Hematopoietic multipotent progenitor cell (in vitro differentiated cells): ENCODE measurements at regions not wholly inside any gene's neighbourhood (a gene's known extent, or its start where the extent isn't known, plus 50 kb on each side); places are given as distances from the start of the nearest gene placed in this dataset.
"Not testable (repeated sequence)": the region's sequence is repeated elsewhere in the genome, so short reads cannot be mapped to it uniquely, and the experiment has no call there.

ENCODE experiments used
- DNase-seq, 3 donors: peaks; one replicate each; pipeline ENCODE4 v3.0.0-alpha.2; 2011 to 2015; ENCODE audit warnings: low read depth in 2 of 3, low spot score in 2 of 3

- no peak for DNase-seq
These were observed 338.0 kb downstream of the TEX29 start for GRCh38 chr13:111658145-111659100.

- no peak for DNase-seq
These were observed 338.9 kb downstream of the TEX29 start for GRCh38 chr13:111659219-111659775.

- DNase-seq = no peak
These were observed 339.4 kb downstream of the TEX29 start for GRCh38 chr13:111659842-111660241.

- DNase-seq = no peak
These were observed 340.6 kb downstream of the TEX29 start for GRCh38 chr13:111661052-111661451.

- DNase-seq = no peak
These were observed 341.3 kb downstream of the TEX29 start for GRCh38 chr13:111661776-111662175.

DNA sequence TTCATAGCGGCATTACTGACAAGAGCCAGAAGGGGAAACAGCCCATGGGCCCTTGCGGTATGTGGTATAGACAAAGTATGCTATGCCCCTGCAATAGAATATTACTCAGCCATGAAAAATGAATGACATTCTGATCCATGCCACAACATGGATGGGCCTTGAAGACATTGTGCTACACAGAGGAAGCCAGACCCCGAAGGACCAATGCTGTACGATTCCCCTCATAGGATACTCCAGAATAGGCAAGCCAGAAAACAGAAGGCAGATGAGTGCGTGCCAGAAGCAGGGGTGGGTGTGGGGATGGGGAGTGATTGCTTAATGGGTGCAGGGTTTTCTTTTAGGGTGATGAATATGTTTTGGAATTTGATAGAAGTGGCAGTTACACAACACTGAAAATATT, 342.0 kb downstream of the TEX29 start:
- DNase-seq = no peak

GRCh38 chr13:111662895-111663294, 342.5 kb downstream of the TEX29 start:
- no peak for DNase-seq

GRCh38 chr13:111663505-111663904, 343.1 kb downstream of the TEX29 start:
- DNase-seq = no peak

GRCh38 chr13:111663953-111664421, 343.5 kb downstream of the TEX29 start:
- no peak for DNase-seq

- no peak for DNase-seq
These were observed 344.3 kb downstream of the TEX29 start for GRCh38 chr13:111664696-111665095.

DNA sequence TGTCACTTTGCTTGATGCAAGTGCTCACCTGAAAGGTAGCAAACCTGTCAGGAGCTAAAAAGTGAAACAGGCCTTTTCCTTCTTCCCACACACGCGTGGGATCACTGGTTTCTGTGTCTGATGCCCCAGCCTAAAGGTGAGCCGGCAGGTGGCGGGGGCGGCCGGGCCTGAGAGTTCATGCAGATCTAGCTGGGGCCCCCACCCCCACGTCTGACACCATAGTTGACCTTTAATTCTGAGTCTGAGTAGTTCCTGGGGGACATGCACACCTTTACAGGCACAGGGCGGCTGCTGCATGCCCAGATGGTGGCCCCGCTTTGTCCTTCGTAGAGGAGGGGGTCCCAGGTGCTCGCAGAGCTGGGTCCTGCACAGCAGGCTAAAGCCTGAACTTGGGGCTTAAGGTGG, 345.3 kb downstream of the TEX29 start:
- no peak for DNase-seq

GRCh38 chr13:111666164-111666776, 345.8 kb downstream of the TEX29 start:
- no peak for DNase-seq

GRCh38 chr13:111667757-111668156, 347.3 kb downstream of the TEX29 start:
- no peak for DNase-seq

DNA sequence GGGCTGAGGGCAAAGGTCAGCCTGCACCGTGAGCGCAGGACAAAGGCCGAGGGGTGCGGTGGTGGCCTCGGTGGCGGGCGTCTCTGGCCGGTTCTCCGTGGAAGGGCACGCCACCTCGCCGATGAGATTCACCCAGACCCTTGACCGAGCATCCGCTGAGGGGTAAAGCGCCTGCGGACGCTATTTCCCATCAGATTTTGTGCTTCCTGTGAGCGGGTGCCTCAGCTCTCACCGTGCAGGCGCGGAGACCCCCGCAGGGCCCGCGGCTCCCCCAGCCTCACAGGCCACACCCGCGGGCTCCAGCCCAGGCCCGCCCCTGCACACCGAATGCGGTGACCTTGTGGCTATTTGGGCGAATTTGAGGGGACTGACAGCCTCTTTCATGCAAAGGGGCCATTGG, 348.0 kb downstream of the TEX29 start:
- DNase-seq = no peak

DNA sequence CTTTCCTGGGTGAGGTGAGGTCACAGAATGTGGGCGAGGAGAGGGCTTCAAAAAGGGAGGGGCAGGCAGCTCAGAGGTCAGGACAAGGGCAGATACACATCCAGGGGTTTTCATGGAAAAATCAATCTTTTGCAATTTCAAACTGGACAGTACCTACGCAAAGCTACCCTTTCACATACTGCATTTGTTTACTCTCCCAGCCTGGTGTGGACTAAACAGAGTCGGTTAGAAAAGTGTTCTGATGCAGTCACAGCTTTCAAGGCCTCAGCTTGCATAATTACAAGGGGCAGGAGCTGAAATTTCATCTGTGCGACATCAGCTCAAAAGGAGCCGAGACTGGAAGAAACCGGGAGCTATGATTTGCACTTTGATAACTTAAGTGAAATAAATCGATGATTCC, 351.8 kb downstream of the TEX29 start:
- not testable (repeated sequence) for DNase-seq

GRCh38 chr13:111678120-111678882, 357.9 kb downstream of the TEX29 start:
- not testable (repeated sequence) for DNase-seq

DNA sequence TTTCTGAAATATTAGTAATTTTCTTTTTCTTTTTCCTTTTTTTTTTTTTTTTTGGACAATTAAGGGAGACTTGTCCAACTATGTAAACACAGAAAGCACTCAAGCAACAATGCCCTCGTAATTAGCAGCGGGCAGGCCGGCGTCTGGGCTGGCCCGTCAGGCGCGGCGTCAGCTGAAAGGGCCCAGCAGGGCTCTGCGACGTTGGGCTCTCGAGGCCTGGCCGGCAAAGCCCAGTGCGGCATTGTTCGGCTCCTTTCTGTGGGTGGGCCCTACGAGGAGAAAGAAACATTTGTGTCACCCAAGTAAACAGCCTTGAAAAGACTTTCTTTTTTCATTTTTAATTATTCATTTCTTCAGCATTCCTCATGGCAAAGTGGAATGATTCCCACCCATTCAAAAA, 359.2 kb downstream of the TEX29 start:
- DNase-seq = not testable (repeated sequence)

DNA sequence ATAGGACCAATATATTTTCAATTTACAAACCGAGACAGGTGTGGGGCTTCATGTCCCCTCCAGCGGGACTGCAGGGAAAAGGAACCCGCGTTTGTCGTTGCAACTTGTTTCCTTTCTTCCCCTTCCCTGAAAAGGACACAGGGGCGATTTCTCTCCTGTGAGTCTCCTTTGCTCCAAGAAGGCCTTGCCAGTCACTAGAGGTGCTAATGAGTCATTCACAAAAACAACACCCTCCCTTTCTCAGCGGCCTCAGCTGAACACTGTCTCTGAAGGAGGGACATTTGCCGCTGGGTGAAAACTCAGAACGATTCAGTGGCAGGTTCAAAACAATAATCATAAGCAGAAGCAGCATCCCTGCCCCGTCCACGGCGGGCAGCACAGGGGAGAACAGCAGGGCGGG, 359.7 kb downstream of the TEX29 start:
- not testable (repeated sequence) for DNase-seq

DNA sequence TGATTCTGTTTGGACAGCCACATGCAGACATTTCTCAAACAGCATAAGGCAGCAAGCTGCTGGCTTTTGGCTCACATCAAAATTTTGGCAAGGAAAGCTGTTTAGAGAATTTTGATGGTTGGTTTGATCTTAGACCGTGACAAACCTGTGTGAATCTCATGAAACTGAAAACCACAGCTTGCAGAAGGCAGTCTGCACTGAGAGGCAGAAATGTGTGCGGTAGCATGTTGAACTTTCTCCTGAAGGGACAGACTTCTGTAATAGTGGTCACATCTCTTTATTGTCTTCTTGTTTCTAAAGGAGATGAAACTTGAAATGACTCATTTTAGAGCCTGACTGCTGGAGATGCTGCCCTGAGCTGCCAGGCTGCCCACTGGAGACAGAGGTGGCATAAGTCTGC, 371.6 kb downstream of the TEX29 start:
- DNase-seq = not testable (repeated sequence)

- not testable (repeated sequence) for DNase-seq
These were observed 370.8 kb upstream of the SOX1 start for GRCh38 chr13:111696121-111696520.

- not testable (repeated sequence) for DNase-seq
These were observed 364.9 kb upstream of the SOX1 start for GRCh38 chr13:111702059-111702458.
